MM.1S (cell line): ENCODE measurements at regions not wholly inside any gene's neighbourhood (a gene's known extent, or its start where the extent isn't known, plus 50 kb on each side); places are given as distances from the start of the nearest gene placed in this dataset.

ENCODE experiments used
- DNase-seq: peaks from one replicate; pipeline ENCODE4 v3.0.0-alpha.2; 2015
- H2AFZ ChIP-seq: fragments of 300-600 bp; sonication (generic); 2 replicates; pipeline ENCODE4 v1.6.0; 2016; ENCODE audit warnings: antibody characterized with exemption, low read length
- H3F3A ChIP-seq: fragments of 300-600 bp; sonication (generic); 2 replicates; pipeline ENCODE4 v1.6.1; 2016; ENCODE audit warnings: mild to moderate bottlenecking, antibody characterized with exemption, low read length, moderate library complexity, mixed read lengths; ENCODE audit not compliant: insufficient read depth
- H3K27ac ChIP-seq: fragments of 300-600 bp; sonication (generic); 2 replicates; pipeline ENCODE4 v1.5.1; 2016; ENCODE audit warnings: mild to moderate bottlenecking, low read length
- H3K27me3 ChIP-seq: fragments of 300-600 bp; sonication (generic); replicated peaks from 2 replicates; pipeline ENCODE4 v1.6.0; 2016; ENCODE audit warnings: low read length; ENCODE audit not compliant: insufficient read depth
- H3K36me3 ChIP-seq: fragments of 300-600 bp; sonication (generic); replicated peaks from 2 replicates; pipeline ENCODE4 v1.6.1; 2016; ENCODE audit warnings: mild to moderate bottlenecking, low read length, mixed read lengths; ENCODE audit not compliant: insufficient read depth
- H3K4me1 ChIP-seq: fragments of 300-600 bp; sonication (generic); 2 replicates; pipeline ENCODE4 v1.6.1; 2016; ENCODE audit warnings: low read length, mixed read lengths
- H3K4me2 ChIP-seq: fragments of 300-600 bp; sonication (generic); 2 replicates; pipeline ENCODE4 v1.6.0; 2016; ENCODE audit warnings: low read depth, low read length
- H3K4me3 ChIP-seq: fragments of 300-600 bp; sonication (generic); 2 replicates; pipeline ENCODE4 v1.5.1; 2016; ENCODE audit warnings: low read length, mixed read lengths
- H3K79me2 ChIP-seq: fragments of 300-600 bp; sonication (generic); 2 replicates; pipeline ENCODE4 v1.6.1; 2016; ENCODE audit warnings: mixed run types, low read length, mixed read lengths
- H3K9ac ChIP-seq: fragments of 300-600 bp; sonication (generic); 2 replicates; pipeline ENCODE4 v1.6.1; 2016; ENCODE audit warnings: low read length, mixed read lengths
- H3K9me2 ChIP-seq: fragments of 300-600 bp; sonication (generic); replicated peaks from 2 replicates; pipeline ENCODE4 v1.6.1; 2016; ENCODE audit warnings: mild to moderate bottlenecking, low read length, mixed read lengths; ENCODE audit not compliant: insufficient read depth
- H3K9me3 ChIP-seq: fragments of 300-600 bp; sonication (generic); replicated peaks from 2 replicates; pipeline ENCODE4 v1.6.1; 2016; ENCODE audit warnings: mild to moderate bottlenecking, low read length, mixed read lengths; ENCODE audit not compliant: insufficient read depth
- H4K20me1 ChIP-seq: fragments of 300-600 bp; sonication (generic); 2 replicates; pipeline ENCODE4 v1.6.1; 2016; ENCODE audit warnings: mild to moderate bottlenecking, low read length, moderate library complexity, mixed read lengths; ENCODE audit not compliant: insufficient read depth
- CTCF ChIP-seq: fragments of 300-600 bp; sonication (generic); IDR thresholded peaks from 2 replicates; pipeline ENCODE4 v1.5.1; 2016; ENCODE audit warnings: antibody characterized with exemption, low read length, mixed read lengths
- EZH2 ChIP-seq: fragments of 300-600 bp; sonication (generic); optimal IDR thresholded peaks from 2 replicates; pipeline ENCODE3; 2017; ENCODE audit warnings: low read depth, mild to moderate bottlenecking, antibody characterized with exemption, low read length, mixed read lengths
- EZH2phosphoT487 ChIP-seq: fragments of 300-600 bp; sonication (generic); IDR thresholded peaks from 2 replicates; pipeline ENCODE4 v1.6.1; 2018; ENCODE audit warnings: antibody characterized with exemption, low read length

GRCh38 chr1:5566924-5567323 is 425.3 kb downstream of the NPHP4 start:
- Histone ChIP-seq H3K79me2 (no peaks in the 10 kb centered on the region), H3K4me3 (no peak overlapping the region), H3K9ac (no peak overlapping the region), H3K9me2 (no peaks in the 10 kb centered on the region), H3K9me3 (no peaks in the 10 kb centered on the region), H3K27ac (no peak overlapping the region), H3K4me1 (no peaks in the 10 kb centered on the region), H3K4me2 (no peak overlapping the region), H2AFZ (no peak overlapping the region), H4K20me1 (no peaks in the 10 kb centered on the region), H3K27me3 (peaks cover 82% of the 10 kb centered on the region), H3K36me3 (no peaks in the 10 kb centered on the region), H3F3A (no peaks in the 10 kb centered on the region)
- no peak for DNase-seq
- TF ChIP-seq EZH2phosphoT487 = no peak

GRCh38 chr1:5565281-5566125 is 426.7 kb downstream of the NPHP4 start:
- Histone ChIP-seq H3F3A (no peaks in the 10 kb centered on the region), H3K4me1 (no peaks in the 10 kb centered on the region), H4K20me1 (no peaks in the 10 kb centered on the region), H3K36me3 (no peaks in the 10 kb centered on the region), H2AFZ (no peak overlapping the region), H3K9me2 (no peaks in the 10 kb centered on the region), H3K4me3 (no peak overlapping the region), H3K9me3 (no peaks in the 10 kb centered on the region), H3K9ac (no peak overlapping the region), H3K27ac (no peak overlapping the region), H3K79me2 (no peaks in the 10 kb centered on the region), H3K27me3 (peaks cover 71% of the 10 kb centered on the region), H3K4me2 (no peak overlapping the region)
- TF ChIP-seq EZH2 (no peak), EZH2phosphoT487 (no peak)
- no peak for DNase-seq

GRCh38 chr1:5564578-5565257 is 427.5 kb downstream of the NPHP4 start:
- Histone ChIP-seq H3K27me3 (peaks cover 68% of the 10 kb centered on the region), H3K4me1 (no peaks in the 10 kb centered on the region), H3K9me2 (no peaks in the 10 kb centered on the region), H3K4me3 (no peak overlapping the region), H2AFZ (no peak overlapping the region), H3K27ac (no peak overlapping the region), H3K9ac (no peak overlapping the region), H3K36me3 (no peaks in the 10 kb centered on the region), H3K4me2 (no peak overlapping the region), H3K9me3 (no peaks in the 10 kb centered on the region), H4K20me1 (no peaks in the 10 kb centered on the region), H3K79me2 (no peaks in the 10 kb centered on the region), H3F3A (no peaks in the 10 kb centered on the region)
- no peak for TF ChIP-seq CTCF
- DNase-seq = no peak

- H2AFZ ChIP-seq = no peak overlapping the region
- H3K79me2 ChIP-seq = no peaks in the 10 kb centered on the region
- H3K27me3 ChIP-seq = peaks cover 68% of the 10 kb centered on the region
- no peak overlapping the region for H3K4me3 ChIP-seq
- H3F3A ChIP-seq = no peaks in the 10 kb centered on the region
- H3K9me2 ChIP-seq = no peaks in the 10 kb centered on the region
- H3K4me2 ChIP-seq = no peak overlapping the region
- H4K20me1 ChIP-seq = no peaks in the 10 kb centered on the region
- no peaks in the 10 kb centered on the region for H3K4me1 ChIP-seq
- H3K27ac ChIP-seq = no peak overlapping the region
- no peak overlapping the region for H3K9ac ChIP-seq
- no peaks in the 10 kb centered on the region for H3K36me3 ChIP-seq
- H3K9me3 ChIP-seq = no peaks in the 10 kb centered on the region
- no peak for DNase-seq
- no peak for TF ChIP-seq CTCF
- no peak for TF ChIP-seq EZH2
- no peak for TF ChIP-seq EZH2phosphoT487
These were observed 428.2 kb downstream of the NPHP4 start for GRCh38 chr1:5563861-5564577.
